ENCODE measurements at regions not wholly inside any gene's neighbourhood (a gene's known extent, or its start where the extent isn't known, plus 50 kb on each side); places are given as distances from the start of the nearest gene placed in this dataset.

DNA sequence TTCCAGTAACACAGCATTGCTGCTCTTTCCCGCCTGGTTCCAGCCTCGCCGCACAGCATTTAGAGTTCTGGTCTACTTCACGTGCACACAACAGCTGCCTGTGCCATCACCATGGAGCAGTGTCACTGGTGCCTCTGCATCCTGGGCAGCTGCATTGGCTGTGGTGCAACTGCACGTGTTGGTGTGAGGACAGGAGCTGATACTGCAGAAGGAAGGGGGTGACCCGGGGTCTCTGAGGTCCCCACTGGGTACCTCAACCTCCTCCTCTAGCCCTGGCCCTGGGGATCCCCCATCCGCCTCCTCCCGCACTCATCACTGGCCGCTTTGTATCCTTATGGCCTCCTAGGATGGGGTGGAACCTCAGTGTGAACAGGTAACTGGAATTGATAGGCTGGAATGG lies 112.5 kb downstream of the SOX1 start:
- TF ChIP-seq POLR2A (IDR thresholded peaks at IDR 0.05; ENCODE audit: extremely low read depth, insufficient read length) = no peak
- TF ChIP-seq, protein P1, sequence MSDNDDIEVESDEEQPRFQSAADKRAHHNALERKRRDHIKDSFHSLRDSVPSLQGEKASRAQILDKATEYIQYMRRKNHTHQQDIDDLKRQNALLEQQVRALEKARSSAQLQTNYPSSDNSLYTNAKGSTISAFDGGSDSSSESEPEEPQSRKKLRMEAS (IDR thresholded peaks at IDR 0.05; ENCODE audit: low read depth, low read length) = no peak
- TF ChIP-seq, protein P2, sequence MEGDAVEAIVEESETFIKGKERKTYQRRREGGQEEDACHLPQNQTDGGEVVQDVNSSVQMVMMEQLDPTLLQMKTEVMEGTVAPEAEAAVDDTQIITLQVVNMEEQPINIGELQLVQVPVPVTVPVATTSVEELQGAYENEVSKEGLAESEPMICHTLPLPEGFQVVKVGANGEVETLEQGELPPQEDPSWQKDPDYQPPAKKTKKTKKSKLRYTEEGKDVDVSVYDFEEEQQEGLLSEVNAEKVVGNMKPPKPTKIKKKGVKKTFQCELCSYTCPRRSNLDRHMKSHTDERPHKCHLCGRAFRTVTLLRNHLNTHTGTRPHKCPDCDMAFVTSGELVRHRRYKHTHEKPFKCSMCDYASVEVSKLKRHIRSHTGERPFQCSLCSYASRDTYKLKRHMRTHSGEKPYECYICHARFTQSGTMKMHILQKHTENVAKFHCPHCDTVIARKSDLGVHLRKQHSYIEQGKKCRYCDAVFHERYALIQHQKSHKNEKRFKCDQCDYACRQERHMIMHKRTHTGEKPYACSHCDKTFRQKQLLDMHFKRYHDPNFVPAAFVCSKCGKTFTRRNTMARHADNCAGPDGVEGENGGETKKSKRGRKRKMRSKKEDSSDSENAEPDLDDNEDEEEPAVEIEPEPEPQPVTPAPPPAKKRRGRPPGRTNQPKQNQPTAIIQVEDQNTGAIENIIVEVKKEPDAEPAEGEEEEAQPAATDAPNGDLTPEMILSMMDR (IDR thresholded peaks at IDR 0.05; ENCODE audit: low read depth, low read length) = no peak
- no peak for TF ChIP-seq MYC (IDR thresholded peaks at IDR 0.05; ENCODE audit: low read depth, low read length)
